NCI-H446 treated with DMSO at 0.1 percent for 48 hours (cell line): ENCODE measurements at regions not wholly inside any gene's neighbourhood (a gene's known extent, or its start where the extent isn't known, plus 50 kb on each side); places are given as distances from the start of the nearest gene placed in this dataset.

ENCODE experiments used
- DNase-seq: peaks from one replicate; lab custom pipeline; 2025; lab: John Stamatoyannopoulos, UW

- no peak for DNase-seq
Measured at GRCh38 chr2:198343471-198343870, 539.1 kb downstream of the PLCL1 start.

GRCh38 chr2:198340846-198341245 lies 536.5 kb downstream of the PLCL1 start:
- DNase-seq: no peak

GRCh38 chr2:198339116-198339515 lies 534.7 kb downstream of the PLCL1 start:
- DNase-seq: no peak

- no peak for DNase-seq
Measured at GRCh38 chr2:198337368-198337767, 533.0 kb downstream of the PLCL1 start.

GRCh38 chr2:198328454-198328853 lies 524.1 kb downstream of the PLCL1 start:
- DNase-seq: no peak

- no peak for DNase-seq
Measured at GRCh38 chr2:198327526-198327925, 523.1 kb downstream of the PLCL1 start.

- DNase-seq: no peak
Measured at GRCh38 chr2:198326431-198326830, 522.0 kb downstream of the PLCL1 start.

- no peak for DNase-seq
Measured at GRCh38 chr2:198325359-198325758, 521.0 kb downstream of the PLCL1 start.

GRCh38 chr2:198324071-198324470 lies 519.7 kb downstream of the PLCL1 start:
- DNase-seq: no peak

- DNase-seq: no peak
Measured at GRCh38 chr2:198322275-198322674, 517.9 kb downstream of the PLCL1 start.

- no peak for DNase-seq
Measured at GRCh38 chr2:198321522-198322088, 517.2 kb downstream of the PLCL1 start.

GRCh38 chr2:198316852-198317396 lies 512.5 kb downstream of the PLCL1 start:
- no peak for DNase-seq

GRCh38 chr2:198315791-198316630 lies 511.6 kb downstream of the PLCL1 start:
- DNase-seq: no peak

GRCh38 chr2:198314559-198315153 lies 510.3 kb downstream of the PLCL1 start:
- no peak for DNase-seq

GRCh38 chr2:198312596-198313483 lies 508.4 kb downstream of the PLCL1 start:
- no peak for DNase-seq

GRCh38 chr2:198311020-198311419 lies 506.6 kb downstream of the PLCL1 start:
- no peak for DNase-seq

GRCh38 chr2:198309673-198310280 lies 505.4 kb downstream of the PLCL1 start:
- peak; percentile 7 for DNase-seq

GRCh38 chr2:198309081-198309480 lies 504.7 kb downstream of the PLCL1 start:
- no peak for DNase-seq

- no peak for DNase-seq
Measured at GRCh38 chr2:198308368-198308767, 504.0 kb downstream of the PLCL1 start.

GRCh38 chr2:198307093-198307492 lies 502.7 kb downstream of the PLCL1 start:
- no peak for DNase-seq

- no peak for DNase-seq
Measured at GRCh38 chr2:198304859-198305258, 500.5 kb downstream of the PLCL1 start.

- no peak for DNase-seq
Measured at GRCh38 chr2:198297350-198297749, 493.0 kb downstream of the PLCL1 start.
